HG02588 (cell line): ENCODE measurements at regions not wholly inside any gene's neighbourhood (a gene's known extent, or its start where the extent isn't known, plus 50 kb on each side); places are given as distances from the start of the nearest gene placed in this dataset.
A peak's percentile ranks its signal among the peaks of the same experiment; 100 is the strongest.
"Not testable (repeated sequence)": the region's sequence is repeated elsewhere in the genome, so short reads cannot be mapped to it uniquely, and the experiment has no call there.

ENCODE experiments used
- ATAC-seq: cut with Tn5 transposase; IDR thresholded peaks from one replicate; pipeline ENCODE4 v1.9.1; 2021; ENCODE audit warnings: mild to moderate bottlenecking, moderate library complexity; ENCODE audit not compliant: unreplicated experiment

DNA sequence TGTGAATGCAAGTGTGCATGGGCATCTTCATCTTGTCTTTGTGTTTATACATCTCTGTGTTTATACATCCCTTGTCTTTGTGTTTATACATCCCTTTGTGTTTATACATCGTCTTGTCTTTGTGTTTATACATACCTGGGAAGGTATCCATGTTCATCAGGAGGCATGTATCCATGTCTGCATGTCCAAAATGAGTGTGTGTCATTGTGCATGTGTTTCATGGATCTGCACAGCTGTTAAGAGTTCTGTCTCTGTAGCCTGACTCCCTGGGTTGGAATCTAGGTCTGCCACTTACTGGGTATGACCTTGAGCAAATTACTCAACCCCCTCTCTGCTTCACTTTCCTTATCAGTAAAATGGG lies 50.1 kb upstream of the SIRPA start:
- no peak for ATAC-seq

DNA sequence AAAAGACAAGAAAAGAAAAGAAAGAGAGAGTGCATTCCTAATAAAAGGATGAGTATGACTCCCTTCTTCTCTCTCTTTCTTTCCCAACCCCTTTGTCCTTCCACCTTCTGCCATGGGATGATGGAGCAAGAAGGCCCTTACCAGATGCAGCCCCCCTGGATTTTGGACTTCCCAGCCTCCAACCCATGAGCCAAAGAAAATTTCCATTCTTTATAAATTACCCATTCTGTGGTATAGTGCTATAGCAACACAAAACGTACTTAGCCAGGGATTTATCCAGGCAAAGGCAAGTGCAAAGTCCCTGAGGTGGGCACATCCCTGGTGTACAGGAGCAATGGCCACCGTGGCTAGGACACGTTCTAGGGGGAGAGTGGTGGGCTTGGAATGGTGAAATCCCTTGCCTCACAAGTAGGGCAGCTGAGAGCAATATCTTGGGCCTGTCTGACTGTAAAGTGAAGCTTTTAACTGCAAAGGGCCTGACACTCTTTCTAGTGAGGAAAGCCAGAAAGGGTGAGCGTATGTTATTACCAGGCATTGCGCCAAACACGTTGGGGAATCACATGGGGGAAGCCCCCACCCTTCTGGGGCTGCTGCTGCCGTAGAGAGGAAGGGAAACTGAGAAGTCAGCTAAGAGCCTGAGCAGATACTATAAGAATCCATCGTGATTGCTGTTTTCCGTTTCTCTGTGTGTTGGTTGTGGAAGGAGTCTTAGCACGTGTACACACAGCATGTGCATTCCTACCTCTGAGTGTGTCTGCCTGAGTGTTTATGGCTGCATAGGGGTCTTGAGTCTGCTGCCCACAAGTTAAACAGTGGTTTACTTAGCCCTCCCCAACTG lies 50.7 kb upstream of the SIRPA start:
- ATAC-seq = peak; percentile 95

DNA sequence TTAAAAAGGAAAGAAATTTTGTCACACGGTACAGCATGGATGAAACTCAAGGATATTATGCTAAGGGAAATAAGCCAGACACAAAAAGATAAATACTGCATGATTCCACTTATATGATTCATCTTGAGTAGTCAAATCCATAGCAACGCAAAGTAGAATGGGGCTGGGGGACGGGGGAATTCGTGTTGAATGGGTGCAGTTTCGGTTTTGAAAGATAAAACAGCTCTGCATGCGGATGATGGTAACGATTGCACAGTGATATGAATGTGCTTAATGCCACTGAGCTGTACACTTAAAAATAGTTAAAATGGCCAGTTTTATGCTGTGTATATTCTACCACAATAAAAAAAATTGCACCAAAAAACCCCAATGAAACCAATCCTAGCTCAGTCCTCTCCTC lies 52.9 kb upstream of the SIRPA start:
- ATAC-seq = no peak

DNA sequence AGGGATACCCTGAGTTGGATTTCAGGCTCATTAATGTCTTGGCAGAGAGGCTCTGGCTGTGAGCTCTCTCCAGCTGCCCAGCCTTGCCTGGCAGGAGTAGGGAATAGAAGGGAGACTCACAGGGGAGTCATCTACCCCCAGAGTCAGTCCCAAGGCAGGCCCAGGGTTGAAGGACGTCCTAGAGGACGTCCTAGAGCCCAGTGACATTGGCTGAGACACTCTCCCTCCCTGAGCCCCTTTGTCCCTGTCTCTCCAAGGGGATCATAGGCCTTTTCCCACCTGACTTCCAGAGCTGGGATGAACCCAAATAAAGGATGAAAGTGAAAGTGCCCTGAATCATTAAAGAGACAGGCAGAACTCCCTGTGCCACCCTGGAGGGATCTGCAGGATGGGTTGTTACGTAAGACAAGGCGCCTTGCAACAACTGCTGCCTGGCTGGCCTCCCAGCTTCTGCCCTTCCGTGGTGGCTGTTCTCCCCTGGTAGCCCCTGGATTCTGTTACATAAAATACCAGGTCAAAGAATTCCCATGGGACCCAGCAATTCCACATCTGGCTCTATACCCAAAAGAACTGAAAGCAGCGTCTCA lies 53.6 kb upstream of the SIRPA start:
- ATAC-seq = no peak

DNA sequence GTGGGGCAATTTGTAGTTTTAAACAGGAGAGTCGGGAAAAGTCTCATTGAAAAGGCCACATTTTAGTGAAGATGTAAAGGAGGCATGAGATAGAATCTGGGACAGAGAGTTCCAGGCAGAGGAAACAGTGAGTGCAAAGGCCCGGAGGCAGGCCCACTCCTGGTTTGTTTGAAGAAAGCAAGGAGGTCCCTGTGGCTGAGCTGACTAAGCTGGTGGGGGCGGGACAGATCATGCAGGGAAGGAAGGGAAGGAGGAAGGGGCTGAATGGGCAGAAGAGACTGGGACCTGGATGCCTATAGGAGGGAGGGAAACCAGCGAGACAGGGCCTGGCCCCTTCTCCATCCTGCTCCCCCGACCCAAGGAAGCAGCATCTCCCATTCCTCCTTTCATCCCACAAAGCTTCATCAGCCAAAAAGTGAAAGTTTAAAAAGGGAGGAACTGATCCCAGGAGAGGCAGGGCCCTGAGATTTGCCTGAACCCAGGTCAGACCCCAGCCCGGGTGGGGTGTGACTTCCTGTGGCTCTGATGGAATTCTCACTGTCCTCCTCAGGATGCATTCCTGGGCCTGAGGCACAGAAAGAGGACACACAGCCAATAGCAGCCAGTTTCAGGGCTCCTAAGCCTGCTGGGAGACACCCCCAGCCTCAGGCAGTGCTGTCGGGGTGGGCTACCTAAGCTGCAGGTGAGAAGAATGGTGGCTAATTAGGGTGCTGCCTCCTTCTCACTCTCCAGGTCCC lies 54.2 kb upstream of the SIRPA start:
- ATAC-seq = no peak

DNA sequence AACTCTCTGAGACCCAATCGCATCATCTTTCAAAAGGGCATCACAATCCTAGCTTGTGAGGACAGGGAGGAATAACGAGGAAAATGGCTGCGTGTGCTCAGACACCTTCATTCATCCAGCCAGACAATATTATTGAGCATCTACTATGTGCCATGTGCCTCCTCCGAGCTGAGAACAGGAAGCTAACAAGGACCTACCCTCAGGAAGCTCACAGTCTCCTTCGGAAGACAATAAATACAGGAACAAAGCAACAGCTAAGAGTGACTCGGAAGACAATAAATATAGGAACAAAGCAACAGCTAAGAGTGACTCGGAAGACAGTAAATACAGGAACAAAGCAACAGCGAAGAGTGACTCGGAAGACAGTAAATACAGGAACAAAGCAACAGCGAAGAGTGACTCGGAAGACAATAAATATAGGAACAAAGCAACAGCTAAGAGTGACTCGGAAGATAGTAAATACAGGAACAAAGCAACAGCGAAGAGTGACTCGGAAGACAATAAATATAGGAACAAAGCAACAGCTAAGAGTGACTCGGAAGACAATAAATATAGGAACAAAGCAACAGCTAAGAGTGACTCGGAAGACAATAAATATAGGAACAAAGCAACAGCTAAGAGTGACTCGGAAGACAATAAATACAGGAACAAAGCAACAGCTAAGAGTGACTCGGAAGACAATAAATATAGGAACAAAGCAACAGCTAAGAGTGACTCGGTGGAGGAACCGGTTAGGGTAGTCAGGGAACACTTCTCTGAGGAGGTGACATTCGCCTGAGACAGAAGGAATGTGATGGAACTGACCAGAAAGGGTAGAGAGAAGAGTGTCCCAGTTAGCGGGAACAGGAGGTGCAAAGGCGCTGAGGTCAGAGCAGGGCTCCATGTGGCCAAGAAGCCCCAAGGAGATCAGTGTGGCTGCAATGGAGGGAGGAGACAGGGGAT lies 55.6 kb upstream of the SIRPA start:
- not testable (repeated sequence) for ATAC-seq

DNA sequence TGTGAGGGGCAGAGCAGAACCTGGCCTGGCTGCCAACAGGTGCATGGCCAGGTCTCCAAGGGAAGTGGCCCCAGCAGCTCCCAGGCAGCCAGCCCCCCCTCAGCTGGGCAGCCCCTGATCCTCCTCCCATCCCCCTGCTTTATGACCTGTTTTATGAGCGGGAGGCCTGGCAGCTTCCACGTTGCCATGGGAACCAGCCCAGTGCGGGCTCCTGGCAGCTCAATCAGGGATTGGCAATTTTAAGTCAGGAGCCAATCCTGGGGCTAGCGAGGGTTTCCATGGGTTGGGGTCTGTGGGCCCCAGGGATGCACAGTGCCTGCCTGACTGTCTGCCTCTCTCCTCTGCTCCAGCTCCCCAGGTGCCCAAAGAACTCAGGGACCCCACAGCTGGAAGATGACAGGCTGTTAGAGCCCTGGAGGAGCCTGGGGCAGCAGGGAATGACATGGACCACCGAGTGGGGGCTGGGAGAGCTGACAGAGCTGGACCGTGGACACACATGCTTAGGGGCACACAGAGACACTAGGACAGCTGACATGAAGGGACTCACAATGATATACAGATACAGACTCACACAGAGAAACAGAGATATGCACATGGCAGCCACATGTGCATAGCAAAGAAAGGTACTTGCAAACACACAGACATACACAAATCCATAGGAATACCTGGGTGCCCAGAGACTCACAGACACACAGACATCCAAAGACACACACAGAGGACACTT lies 56.5 kb upstream of the SIRPA start:
- no peak for ATAC-seq

DNA sequence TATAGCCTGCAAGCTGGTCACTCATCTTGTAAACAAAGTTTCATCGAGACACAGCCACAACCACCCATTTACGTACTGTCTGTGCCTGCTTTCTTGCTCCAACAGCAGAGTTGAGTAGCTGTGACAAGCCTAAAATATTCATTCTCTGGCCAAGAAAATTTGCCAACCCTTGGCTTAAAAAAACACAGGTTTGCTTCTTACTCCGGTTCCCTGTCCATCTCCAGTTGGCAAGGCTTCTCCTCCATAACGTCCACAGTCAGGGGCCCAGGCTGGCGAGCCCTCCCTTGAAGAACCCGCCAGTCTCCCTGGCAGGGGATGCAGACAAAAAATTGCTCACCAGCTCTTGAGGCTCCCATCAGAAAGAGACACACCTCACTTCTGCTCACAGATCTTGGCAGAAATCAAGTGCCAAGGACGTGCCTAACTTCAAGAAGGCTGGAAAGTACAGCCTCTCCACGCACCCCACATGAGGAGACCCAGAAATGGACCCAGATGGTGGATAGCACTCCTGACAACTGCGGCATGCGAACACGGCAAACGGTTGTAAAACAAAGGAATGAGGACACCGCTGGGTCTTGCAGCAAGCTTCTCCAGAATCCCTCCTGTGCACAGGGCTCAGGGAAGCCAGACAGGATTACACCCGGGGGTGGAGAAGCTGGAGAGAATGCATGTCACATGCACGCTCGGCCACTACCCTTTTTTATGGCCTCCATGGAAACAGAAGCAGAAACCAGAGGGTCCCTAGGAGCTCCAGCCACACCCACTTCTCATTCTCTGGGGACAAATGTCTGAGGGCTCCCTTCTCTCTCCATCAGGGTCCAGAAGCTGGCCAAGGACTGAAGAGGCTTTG lies 59.8 kb upstream of the SIRPA start:
- ATAC-seq = no peak

DNA sequence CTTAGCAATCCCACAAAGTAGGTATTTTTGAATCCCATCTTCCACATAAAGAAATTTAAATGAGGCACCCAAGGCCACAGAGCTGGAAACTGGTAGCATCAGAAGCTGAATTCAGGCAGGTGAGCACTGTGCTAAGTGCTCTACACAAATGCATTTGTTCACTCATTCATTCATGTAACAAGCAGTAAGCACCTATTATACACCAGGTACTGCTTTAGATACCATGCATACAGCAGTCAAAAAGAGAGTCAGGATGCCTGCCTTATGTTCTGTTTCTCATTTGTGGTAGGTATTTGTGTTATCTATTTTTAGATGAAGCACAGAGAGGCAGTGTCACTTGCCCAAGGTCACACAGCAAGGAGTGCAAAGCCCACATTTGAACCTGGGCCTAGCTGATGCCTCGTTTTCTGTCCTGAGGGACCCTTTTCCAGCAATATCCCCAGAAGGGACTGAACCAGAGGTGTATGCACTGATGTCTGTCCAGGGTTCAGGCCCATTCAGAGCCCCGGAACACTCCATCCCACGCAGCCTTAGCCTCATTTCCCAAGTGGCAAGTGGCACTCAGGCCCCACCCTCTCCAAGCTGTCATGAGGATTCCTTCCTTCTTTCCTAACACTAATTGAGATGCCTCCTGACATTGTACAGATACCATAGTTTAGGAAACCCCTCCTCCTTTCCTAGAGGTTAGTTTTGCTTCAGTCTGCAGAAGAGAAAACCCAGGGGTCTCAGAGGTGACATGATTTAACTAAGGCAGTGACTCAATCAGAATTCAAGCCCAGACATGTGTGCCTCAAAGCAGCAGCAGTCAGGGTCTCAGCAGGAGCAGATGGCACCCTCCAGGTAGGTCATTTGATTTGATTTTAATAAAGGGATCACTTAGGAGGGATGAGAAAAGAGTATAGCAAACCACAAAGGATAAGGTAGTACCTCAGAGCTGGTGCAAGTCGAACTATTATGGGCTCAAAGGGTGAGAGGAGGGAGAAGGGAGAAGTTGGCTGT lies 61.2 kb upstream of the SIRPA start:
- ATAC-seq = no peak

DNA sequence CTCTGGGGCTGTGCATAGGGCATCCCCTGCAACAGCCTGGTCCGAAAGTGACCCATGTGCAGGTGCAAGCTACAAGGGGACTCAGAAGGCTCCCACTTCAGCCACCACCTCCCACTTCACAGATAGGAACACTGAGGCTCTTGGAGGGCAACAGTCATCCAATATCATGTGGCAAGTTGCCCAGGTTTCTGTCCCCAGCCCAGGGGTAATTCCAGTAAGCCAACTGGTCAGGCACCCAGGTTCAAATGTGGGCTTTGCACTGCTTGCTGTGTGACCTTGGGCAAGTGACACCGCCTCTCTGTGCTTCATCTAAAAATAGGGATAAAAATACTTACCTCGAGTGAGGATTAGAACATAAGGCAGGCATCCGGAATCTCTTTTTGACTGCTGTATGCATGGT lies 62.0 kb upstream of the SIRPA start:
- ATAC-seq = no peak

DNA sequence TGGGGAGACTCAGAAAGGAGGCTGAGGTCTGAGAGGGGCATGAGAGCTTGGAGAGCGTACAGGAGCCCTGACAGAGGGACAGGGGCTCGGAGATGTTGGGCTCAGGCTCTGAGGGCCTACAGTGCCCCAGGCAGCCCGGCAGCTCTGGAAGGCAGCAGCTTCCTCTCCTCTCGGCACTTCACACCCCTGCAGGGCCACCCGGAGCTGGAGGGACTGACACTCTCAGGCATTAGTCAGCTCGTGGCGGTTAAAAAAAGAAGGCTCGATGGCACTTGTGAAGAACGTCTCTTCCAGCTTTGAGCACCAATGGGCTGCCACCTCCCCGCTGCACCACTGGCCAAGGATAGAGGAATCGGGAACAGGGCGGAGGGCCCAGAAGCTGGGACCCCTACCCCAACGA lies 62.6 kb upstream of the SIRPA start:
- ATAC-seq = no peak

DNA sequence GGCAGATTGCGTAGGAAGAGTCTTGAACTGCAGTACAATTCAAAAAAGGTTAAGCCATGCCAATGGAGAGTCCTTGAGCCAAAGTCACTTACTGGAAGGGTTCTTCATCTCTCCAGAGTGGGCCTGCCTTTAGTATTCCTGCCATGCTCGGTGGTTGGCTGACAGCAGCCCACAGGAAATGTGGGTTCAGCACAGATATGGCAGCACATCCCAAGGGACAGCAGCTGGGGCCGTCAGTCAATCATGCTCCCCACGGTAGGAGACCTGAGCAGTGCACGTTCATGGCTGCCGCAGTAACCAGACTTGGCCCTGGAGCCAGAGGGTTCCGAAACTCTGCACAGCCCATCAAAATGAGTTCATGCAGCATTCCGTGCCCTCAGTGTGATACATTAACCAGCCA lies 63.6 kb upstream of the SIRPA start:
- no peak for ATAC-seq

DNA sequence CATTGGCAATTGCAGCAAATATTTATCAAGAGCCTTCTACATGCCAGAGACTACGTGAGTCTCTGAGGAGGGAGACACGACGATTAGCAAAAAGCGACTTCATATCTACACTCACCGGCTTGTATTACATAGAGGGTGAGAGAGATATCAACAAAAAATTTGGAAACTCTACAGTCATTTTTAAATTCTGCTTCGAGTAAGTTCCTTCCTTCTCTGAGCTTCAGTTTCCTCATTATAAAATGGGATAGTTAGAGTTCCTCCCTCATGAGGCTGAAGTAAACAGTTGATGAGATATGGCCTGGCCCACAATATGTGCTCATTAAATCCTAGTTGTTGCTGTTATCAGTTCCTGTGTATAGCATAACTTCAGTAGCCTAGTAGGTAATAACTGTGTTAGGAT lies 64.1 kb upstream of the SIRPA start:
- ATAC-seq = no peak

DNA sequence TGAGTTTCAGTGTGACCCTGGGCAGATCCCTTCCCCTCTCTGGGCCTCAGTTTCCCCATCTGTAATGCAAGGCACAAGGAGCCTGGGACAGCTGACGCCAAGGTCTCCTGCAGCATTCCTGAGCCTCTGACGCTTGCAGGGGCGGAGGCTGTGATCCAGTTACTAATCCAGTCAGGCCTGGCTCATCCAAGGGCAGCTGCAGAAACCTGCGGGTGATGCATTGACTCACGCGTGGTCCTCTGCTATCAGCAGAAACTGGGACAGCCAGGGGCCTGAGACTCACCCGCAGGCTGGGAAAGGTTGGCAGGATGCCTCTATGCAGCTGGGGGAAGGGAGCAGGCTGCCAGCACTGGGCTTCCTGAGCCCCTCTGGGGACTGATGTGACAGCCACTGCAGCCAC lies 65.0 kb upstream of the SIRPA start:
- ATAC-seq = no peak

DNA sequence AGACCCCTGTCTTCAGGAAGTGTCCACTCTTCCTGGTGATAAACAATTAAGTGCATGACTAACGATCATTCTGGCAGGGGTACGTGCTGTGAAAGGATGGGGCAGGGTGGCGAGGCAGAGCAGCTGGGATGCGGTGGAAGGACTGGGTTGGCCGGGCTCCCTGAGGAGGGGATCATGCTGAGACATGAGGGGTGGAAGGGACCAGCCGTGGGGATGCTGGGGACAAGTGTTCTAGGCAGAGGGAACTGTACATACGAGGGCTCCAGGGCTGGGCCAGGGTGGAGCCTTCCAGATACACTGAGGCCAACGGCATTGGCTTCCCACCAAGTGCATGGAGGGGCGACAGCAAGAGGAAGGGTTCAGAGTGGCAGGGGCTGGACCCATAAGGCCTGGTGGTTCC lies 65.7 kb upstream of the SIRPA start:
- ATAC-seq = no peak

DNA sequence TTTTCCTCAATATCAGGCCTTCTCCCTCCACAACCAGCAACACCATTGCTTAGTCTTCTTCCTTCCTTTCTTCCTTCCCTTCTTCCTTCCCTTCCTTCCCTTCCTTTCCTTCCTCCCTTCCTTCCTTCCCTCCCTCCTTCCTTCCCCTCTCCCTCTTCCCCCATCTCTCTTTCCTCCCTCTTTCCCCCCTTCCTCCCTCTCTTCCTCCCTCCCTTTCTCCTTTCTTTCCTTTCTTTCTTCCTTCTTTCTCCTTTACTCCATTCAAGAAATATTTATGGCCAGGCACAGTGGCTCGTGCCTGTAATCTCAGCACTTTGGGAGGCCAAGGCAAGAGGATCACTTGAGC lies 66.4 kb upstream of the SIRPA start:
- no peak for ATAC-seq

DNA sequence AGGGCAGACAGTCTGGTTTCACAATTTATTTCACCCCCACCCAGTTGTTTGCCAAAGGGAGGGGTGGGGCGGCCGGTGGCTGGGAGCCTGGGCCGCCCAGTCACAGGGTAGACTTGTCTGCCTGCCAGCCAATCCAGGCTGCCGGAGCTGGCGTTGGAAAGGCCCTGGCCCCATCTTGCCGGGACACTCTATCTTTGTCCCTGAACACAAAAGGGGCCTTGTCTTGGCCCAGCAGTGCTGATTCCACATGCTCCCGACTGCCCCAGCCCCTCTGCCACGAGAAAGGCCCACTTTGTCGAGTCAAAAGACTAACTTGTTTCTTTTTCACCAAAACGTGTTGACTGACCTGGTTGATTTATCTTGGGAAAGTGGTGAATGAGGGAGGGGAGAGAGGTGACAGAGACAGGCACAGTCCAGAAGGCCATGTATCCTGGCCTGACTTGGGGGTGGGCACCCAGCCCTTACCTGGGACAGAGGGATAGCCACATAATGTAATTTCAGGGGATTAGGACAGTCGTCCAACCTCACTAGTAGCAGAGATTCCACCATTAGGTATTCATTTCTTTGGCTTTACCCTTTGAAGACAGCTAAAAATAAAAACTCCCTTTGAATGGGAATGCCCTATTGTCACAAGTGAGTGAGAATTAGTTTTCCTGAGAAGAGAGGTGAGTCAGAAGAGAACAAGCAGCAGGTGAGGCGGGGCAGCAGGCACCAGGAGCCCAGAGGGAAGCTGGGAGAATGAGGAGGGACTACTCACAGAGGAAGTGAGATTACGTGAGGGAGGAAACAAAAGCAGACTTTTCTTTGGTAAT lies 67.0 kb upstream of the SIRPA start:
- no peak for ATAC-seq
